WTC11 (cell line): ENCODE measurements at regions not wholly inside any gene's neighbourhood (a gene's known extent, or its start where the extent isn't known, plus 50 kb on each side); places are given as distances from the start of the nearest gene placed in this dataset.

Source experiments
- ATAC-seq: fragments of 200-7000 bp; cut with Tn5 transposase; 2 replicates; pipeline ENCODE4 v1.10.0; 2021; ENCODE audit warnings: mild to moderate bottlenecking, moderate library complexity
- CTCF ChIA-PET: fragments of 300-600 bp; sonication (Branson Sonifier 250); formaldehyde crosslinking; loops from one replicate; lab custom pipeline; 2021; ENCODE audit warnings: antibody characterized with exemption; lab: Charles Lee
- POLR2A ChIA-PET: fragments of 350-600 bp; sonication (Branson Sonifier 250); formaldehyde crosslinking; loops from one replicate; lab custom pipeline; 2021; ENCODE audit warnings: antibody characterized with exemption; lab: Charles Lee
- DNase-seq: peaks from one replicate; pipeline ENCODE4 v3.0.0; 2021; ENCODE audit warnings: low spot score
- H3K27ac Mint-ChIP-seq: 2 replicates; pipeline ENCODE4 v1.8.0; 2021; ENCODE audit warnings: mixed read lengths
- H3K27me3 Mint-ChIP-seq: 2 replicates; pipeline ENCODE4 v1.8.0; 2021; ENCODE audit warnings: low read depth, mild to moderate bottlenecking, moderate library complexity, mixed read lengths
- H3K36me3 Mint-ChIP-seq: 2 replicates; pipeline ENCODE4 v1.8.0; 2021; ENCODE audit warnings: mixed read lengths
- H3K4me1 Mint-ChIP-seq: 2 replicates; pipeline ENCODE4 v1.8.0; 2022; ENCODE audit warnings: mixed read lengths
- H3K4me3 Mint-ChIP-seq: 2 replicates; pipeline ENCODE4 v1.8.0; 2021; ENCODE audit warnings: mild to moderate bottlenecking, moderate library complexity, mixed read lengths
- H3K9me3 Mint-ChIP-seq: 2 replicates; pipeline ENCODE4 v1.8.0; 2021; ENCODE audit warnings: mixed read lengths
- CREM ChIP-seq: sonication (generic); formaldehyde crosslinking; IDR thresholded peaks from 2 replicates; pipeline ENCODE4 v1.8.1; 2022; ENCODE audit warnings: mild to moderate bottlenecking, missing genetic modification reagents, moderate library complexity
- ESRRA ChIP-seq: sonication (generic); formaldehyde crosslinking; IDR thresholded peaks from 2 replicates; pipeline ENCODE4 v1.8.1; 2022; ENCODE audit warnings: mild to moderate bottlenecking, missing genetic modification reagents, borderline replicate concordance
- GABPB1 ChIP-seq: sonication (generic); formaldehyde crosslinking; IDR thresholded peaks from 2 replicates; pipeline ENCODE4 v1.8.1; 2023; ENCODE audit warnings: mild to moderate bottlenecking, missing genetic modification reagents
- GTF2I ChIP-seq: fragments of 250-450 bp; sonication (Bioruptor Pico); conservative IDR thresholded peaks from 2 replicates; pipeline ENCODE4 v1.4.0; 2021; ENCODE audit warnings: mild to moderate bottlenecking
- JAZF1 ChIP-seq: fragments of 250-450 bp; sonication (Bioruptor Pico); IDR thresholded peaks from 2 replicates; pipeline ENCODE4 v1.9.0; 2021; ENCODE audit warnings: moderate library complexity, mild to moderate bottlenecking, inconsistent platforms
- NR3C1 ChIP-seq: sonication (generic); formaldehyde crosslinking; conservative IDR thresholded peaks from 2 replicates; pipeline ENCODE4 v1.8.1; 2023; ENCODE audit warnings: low read depth, mild to moderate bottlenecking, missing genetic modification reagents
- OVOL2 ChIP-seq: fragments of 250-450 bp; sonication (Bioruptor Pico); IDR thresholded peaks from 2 replicates; pipeline ENCODE4 v1.9.0; 2021; ENCODE audit warnings: mild to moderate bottlenecking, borderline replicate concordance
- PRRX2 ChIP-seq: fragments of 250-450 bp; sonication (Bioruptor Pico); IDR thresholded peaks from 2 replicates; pipeline ENCODE4 v1.8.0; 2021; ENCODE audit warnings: mild to moderate bottlenecking
- SMAD3 ChIP-seq: sonication (generic); formaldehyde crosslinking; IDR thresholded peaks from 2 replicates; pipeline ENCODE4 v1.8.0; 2022; ENCODE audit warnings: missing genetic modification reagents, mild to moderate bottlenecking, borderline replicate concordance
- SMAD4 ChIP-seq: sonication (generic); formaldehyde crosslinking; IDR thresholded peaks from 2 replicates; pipeline ENCODE4 v1.8.0; 2022; ENCODE audit warnings: mild to moderate bottlenecking, missing genetic modification reagents
- SOX15 ChIP-seq: fragments of 250-450 bp; sonication (Bioruptor Pico); IDR thresholded peaks from 2 replicates; pipeline ENCODE4 v1.9.0; 2021; ENCODE audit warnings: mild to moderate bottlenecking
- TEAD1 ChIP-seq: sonication (generic); formaldehyde crosslinking; IDR thresholded peaks from 2 replicates; pipeline ENCODE4 v1.8.0; 2022; ENCODE audit warnings: mild to moderate bottlenecking, missing genetic modification reagents
- ZNF263 ChIP-seq: sonication (generic); formaldehyde crosslinking; IDR thresholded peaks from 2 replicates; pipeline ENCODE4 v1.8.1; 2022; ENCODE audit warnings: low read depth, mild to moderate bottlenecking, moderate library complexity, missing genetic modification reagents
- TF ChIP-seq, protein P1 (sequence below): sonication (generic); formaldehyde crosslinking; IDR thresholded peaks from 2 replicates; pipeline ENCODE4 v1.8.1; 2023; ENCODE audit warnings: mild to moderate bottlenecking, missing genetic modification reagents
- TF ChIP-seq, protein P2 (sequence below): sonication (generic); formaldehyde crosslinking; IDR thresholded peaks from 2 replicates; pipeline ENCODE4 v1.8.1; 2022; ENCODE audit warnings: mild to moderate bottlenecking, moderate library complexity, missing genetic modification reagents
- TF ChIP-seq, protein P3 (sequence below): fragments of 250-450 bp; sonication (Bioruptor Pico); IDR thresholded peaks from 2 replicates; pipeline ENCODE4 v2.1.2; 2022; ENCODE audit warnings: mild to moderate bottlenecking, moderate library complexity
- TF ChIP-seq, protein P4 (sequence below): sonication (generic); formaldehyde crosslinking; IDR thresholded peaks from 2 replicates; pipeline ENCODE4 v1.8.0; 2022; ENCODE audit warnings: mild to moderate bottlenecking, missing genetic modification reagents
- TF ChIP-seq, protein P5 (sequence below): fragments of 250-450 bp; sonication (Bioruptor Pico); IDR thresholded peaks from 2 replicates; pipeline ENCODE4 v1.9.0; 2021; ENCODE audit warnings: mild to moderate bottlenecking
- TF ChIP-seq, protein P6 (sequence below): fragments of 250-450 bp; sonication (Bioruptor Pico); conservative IDR thresholded peaks from 2 replicates; pipeline ENCODE4 v1.9.0; 2021; ENCODE audit warnings: mild to moderate bottlenecking
- TF ChIP-seq, protein P7 (sequence below): sonication (generic); formaldehyde crosslinking; IDR thresholded peaks from 2 replicates; pipeline ENCODE4 v1.8.1; 2023; ENCODE audit warnings: mild to moderate bottlenecking, missing genetic modification reagents, moderate library complexity
- TF ChIP-seq, protein P8 (sequence below): sonication (generic); formaldehyde crosslinking; IDR thresholded peaks from 2 replicates; pipeline ENCODE4 v1.8.1; 2023; ENCODE audit warnings: mild to moderate bottlenecking, moderate library complexity, missing genetic modification reagents

DNA sequence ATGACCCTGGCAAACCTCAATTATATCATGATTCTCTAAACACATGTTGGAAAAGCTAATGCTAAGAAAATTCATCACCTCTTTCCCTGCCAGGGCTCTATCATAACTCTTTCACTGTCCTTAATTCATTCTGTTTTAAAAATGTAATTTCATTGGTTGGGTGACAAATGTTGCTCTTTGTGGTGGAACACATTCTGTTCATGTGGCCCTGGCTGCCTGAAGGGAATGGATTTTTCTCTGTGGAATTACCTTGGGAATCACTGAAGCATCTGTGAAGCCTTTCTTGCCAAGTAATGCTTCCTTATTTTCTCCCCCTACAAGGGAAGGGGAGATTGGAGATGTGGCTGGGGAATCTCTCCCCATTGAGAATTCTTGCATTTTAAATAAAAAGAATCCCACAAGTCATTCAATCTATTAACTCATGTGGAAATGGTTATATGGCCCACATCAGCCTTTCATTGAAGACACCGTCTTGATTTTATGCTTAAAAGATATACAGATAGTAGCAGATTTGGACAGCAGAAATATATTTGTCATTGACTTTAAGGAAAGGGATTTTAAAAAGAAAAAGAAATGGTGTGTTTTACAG, 201.8 kb upstream of the NMUR2 start (continued):
- TF ChIP-seq, protein P1, sequence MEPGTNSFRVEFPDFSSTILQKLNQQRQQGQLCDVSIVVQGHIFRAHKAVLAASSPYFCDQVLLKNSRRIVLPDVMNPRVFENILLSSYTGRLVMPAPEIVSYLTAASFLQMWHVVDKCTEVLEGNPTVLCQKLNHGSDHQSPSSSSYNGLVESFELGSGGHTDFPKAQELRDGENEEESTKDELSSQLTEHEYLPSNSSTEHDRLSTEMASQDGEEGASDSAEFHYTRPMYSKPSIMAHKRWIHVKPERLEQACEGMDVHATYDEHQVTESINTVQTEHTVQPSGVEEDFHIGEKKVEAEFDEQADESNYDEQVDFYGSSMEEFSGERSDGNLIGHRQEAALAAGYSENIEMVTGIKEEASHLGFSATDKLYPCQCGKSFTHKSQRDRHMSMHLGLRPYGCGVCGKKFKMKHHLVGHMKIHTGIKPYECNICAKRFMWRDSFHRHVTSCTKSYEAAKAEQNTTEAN (CRISPR knock-in tag): no peak
- TF ChIP-seq, protein P2, sequence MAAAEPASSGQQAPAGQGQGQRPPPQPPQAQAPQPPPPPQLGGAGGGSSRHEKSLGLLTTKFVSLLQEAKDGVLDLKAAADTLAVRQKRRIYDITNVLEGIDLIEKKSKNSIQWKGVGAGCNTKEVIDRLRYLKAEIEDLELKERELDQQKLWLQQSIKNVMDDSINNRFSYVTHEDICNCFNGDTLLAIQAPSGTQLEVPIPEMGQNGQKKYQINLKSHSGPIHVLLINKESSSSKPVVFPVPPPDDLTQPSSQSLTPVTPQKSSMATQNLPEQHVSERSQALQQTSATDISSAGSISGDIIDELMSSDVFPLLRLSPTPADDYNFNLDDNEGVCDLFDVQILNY (CRISPR knock-in tag): no peak
- no peak for TF ChIP-seq TEAD1 (CRISPR knock-in tag)
- TF ChIP-seq, protein P3, sequence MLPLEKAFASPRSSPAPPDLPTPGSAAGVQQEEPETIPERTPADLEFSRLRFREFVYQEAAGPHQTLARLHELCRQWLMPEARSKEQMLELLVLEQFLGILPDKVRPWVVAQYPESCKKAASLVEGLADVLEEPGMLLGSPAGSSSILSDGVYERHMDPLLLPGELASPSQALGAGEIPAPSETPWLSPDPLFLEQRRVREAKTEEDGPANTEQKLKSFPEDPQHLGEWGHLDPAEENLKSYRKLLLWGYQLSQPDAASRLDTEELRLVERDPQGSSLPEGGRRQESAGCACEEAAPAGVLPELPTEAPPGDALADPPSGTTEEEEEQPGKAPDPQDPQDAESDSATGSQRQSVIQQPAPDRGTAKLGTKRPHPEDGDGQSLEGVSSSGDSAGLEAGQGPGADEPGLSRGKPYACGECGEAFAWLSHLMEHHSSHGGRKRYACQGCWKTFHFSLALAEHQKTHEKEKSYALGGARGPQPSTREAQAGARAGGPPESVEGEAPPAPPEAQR (CRISPR knock-in tag): no peak
- TF ChIP-seq, protein P4, sequence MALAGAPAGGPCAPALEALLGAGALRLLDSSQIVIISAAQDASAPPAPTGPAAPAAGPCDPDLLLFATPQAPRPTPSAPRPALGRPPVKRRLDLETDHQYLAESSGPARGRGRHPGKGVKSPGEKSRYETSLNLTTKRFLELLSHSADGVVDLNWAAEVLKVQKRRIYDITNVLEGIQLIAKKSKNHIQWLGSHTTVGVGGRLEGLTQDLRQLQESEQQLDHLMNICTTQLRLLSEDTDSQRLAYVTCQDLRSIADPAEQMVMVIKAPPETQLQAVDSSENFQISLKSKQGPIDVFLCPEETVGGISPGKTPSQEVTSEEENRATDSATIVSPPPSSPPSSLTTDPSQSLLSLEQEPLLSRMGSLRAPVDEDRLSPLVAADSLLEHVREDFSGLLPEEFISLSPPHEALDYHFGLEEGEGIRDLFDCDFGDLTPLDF: no peak
- TF ChIP-seq, protein P5, sequence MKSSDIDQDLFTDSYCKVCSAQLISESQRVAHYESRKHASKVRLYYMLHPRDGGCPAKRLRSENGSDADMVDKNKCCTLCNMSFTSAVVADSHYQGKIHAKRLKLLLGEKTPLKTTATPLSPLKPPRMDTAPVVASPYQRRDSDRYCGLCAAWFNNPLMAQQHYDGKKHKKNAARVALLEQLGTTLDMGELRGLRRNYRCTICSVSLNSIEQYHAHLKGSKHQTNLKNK: no peak

DNA sequence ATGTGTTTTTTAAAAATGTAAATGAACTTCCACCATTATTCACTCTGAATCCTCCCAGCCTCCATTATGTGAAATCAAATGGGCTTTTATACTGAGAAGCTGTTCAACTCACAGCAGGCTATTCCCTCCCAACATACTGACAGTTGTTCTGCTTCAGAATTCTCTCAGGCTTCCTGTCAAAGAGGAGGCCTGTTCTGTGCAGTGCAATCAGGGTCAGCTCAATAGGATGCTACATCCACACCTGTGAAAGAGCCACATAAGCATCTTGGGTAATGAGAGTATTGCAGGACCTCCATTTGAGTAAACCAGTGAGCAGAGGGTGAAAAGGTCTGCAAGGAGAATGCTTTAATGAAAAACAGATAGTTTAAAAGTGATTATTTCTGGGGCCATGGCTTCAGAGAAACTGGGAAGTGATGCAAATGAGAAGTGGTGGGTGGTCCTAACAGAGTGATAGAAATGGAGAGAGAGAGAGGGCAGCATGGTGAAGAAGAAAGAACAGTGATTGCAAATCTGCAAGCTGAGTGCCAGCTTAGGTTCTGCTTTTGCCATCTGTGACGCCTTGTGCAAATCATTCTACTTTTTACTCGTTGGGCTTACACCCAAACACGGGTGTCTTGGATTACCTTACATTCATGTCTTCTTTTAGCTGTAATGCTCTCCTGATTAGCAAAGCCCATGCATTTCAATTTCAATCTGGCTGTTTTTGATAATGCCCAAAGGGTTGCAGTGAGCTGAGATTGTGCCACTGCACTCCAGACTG, 202.5 kb upstream of the NMUR2 start:
- Mint-ChIP-seq H3K4me1 (peaks cover 13% of the 10 kb centered on the region), H3K4me3 (no peak overlapping the region), H3K9me3 (no peaks in the 10 kb centered on the region), H3K27ac (peak overlapping the region; percentile 4), H3K36me3 (no peaks in the 10 kb centered on the region), H3K27me3 (no peaks in the 10 kb centered on the region; the same call in 1 of the 2 replicates)
- ATAC-seq: peak; percentile 75
- DNase-seq: no peak
- ChIA-PET POLR2A (no interaction called here), CTCF (no interaction called here)
- no peak for TF ChIP-seq SMAD4 (CRISPR knock-in tag)
- TF ChIP-seq, protein P3 (CRISPR knock-in tag): no peak
- TF ChIP-seq CREM (CRISPR knock-in tag): no peak
- TF ChIP-seq GTF2I (CRISPR knock-in tag): no peak
- TF ChIP-seq ESRRA (CRISPR knock-in tag): no peak
- TF ChIP-seq GABPB1: no peak
- no peak for TF ChIP-seq NR3C1 (CRISPR knock-in tag)
- TF ChIP-seq, protein P6, sequence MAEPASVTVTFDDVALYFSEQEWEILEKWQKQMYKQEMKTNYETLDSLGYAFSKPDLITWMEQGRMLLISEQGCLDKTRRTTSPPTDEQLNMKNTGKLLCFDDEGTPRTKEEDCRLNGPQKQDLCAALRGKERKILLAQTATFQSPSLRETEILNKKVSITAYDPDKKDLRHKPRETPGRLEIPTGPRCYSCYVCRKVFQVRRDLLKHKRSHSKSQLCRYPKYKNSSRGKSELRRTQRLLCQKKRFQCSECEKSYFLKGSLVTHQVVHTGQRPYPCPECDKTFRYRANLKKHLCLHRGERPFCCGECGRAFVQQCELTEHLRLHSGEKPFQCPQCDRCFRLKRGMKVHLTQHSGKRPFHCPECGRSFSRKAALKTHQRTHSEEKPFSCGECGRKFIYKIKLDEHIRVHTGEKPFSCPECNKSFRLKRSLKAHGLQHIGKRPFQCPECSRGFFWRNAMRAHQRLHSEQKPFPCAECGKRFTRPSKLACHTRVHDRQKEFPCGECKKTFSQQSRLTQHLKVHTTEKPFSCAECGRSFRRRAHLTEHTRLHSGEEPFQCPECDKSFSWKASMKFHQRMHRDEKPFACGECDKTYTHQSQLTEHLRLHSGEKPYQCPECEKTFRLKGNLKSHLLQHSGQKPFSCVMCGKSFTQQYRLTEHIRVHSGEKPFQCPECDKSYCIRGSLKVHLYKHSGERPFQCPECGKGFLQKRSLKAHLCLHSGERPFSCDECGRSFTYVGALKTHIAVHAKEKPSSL (CRISPR knock-in tag): no peak
- no peak for TF ChIP-seq ZNF263 (CRISPR knock-in tag)
- TF ChIP-seq JAZF1 (CRISPR knock-in tag): no peak
- no peak for TF ChIP-seq PRRX2 (CRISPR knock-in tag)
- no peak for TF ChIP-seq SOX15 (CRISPR knock-in tag)
- no peak for TF ChIP-seq SMAD3 (CRISPR knock-in tag)
- TF ChIP-seq OVOL2 (CRISPR knock-in tag): no peak
- TF ChIP-seq, protein P7, sequence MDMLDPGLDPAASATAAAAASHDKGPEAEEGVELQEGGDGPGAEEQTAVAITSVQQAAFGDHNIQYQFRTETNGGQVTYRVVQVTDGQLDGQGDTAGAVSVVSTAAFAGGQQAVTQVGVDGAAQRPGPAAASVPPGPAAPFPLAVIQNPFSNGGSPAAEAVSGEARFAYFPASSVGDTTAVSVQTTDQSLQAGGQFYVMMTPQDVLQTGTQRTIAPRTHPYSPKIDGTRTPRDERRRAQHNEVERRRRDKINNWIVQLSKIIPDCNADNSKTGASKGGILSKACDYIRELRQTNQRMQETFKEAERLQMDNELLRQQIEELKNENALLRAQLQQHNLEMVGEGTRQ (CRISPR knock-in tag): no peak
- TF ChIP-seq, protein P8, sequence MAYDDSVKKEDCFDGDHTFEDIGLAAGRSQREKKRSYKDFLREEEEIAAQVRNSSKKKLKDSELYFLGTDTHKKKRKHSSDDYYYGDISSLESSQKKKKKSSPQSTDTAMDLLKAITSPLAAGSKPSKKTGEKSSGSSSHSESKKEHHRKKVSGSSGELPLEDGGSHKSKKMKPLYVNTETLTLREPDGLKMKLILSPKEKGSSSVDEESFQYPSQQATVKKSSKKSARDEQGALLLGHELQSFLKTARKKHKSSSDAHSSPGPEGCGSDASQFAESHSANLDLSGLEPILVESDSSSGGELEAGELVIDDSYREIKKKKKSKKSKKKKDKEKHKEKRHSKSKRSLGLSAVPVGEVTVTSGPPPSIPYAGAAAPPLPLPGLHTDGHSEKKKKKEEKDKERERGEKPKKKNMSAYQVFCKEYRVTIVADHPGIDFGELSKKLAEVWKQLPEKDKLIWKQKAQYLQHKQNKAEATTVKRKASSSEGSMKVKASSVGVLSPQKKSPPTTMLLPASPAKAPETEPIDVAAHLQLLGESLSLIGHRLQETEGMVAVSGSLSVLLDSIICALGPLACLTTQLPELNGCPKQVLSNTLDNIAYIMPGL (CRISPR knock-in tag): no peak
